K562 (cell line): ENCODE measurements at regions not wholly inside any gene's neighbourhood (a gene's known extent, or its start where the extent isn't known, plus 50 kb on each side); places are given as distances from the start of the nearest gene placed in this dataset.

Experiments
- ATF7 ChIP-seq: fragments of 450-650 bp; IDR thresholded peaks from 2 replicates; pipeline ENCODE4 v1.7.1; 2014; ENCODE audit warnings: mild to moderate bottlenecking, moderate library complexity
- CBX2 ChIP-seq: fragments of 200-600 bp; sonication (generic); IDR thresholded peaks from one replicate; pipeline ENCODE4 v1.6.1; 2012; ENCODE audit warnings: mild to moderate bottlenecking, low read length, inconsistent platforms; ENCODE audit not compliant: insufficient read depth, poor library complexity, severe bottlenecking
- E2F3 ChIP-seq: fragments of 250-450 bp; sonication (Bioruptor Pico); IDR thresholded peaks from 2 replicates; pipeline ENCODE4 v1.4.0; 2020; ENCODE audit warnings: mild to moderate bottlenecking
- KAT2B ChIP-seq: IDR thresholded peaks from one replicate; pipeline ENCODE4 v1.6.1; 2012; ENCODE audit warnings: low read depth, mild to moderate bottlenecking, control low read depth, inconsistent platforms, low read length, moderate library complexity
- MLX ChIP-seq, 2 experiments: fragments of 450-650 bp in 1 of 2; sonication (generic) in 1 of 2; formaldehyde crosslinking; conservative IDR thresholded peaks; 2 replicates each; pipeline versions ENCODE4 v1.4.0 to v1.8.1; 2020 to 2022; ENCODE audit warnings: mild to moderate bottlenecking in 1 of 2, missing genetic modification reagents in 1 of 2
- OTX1 ChIP-seq: fragments of 450-650 bp; formaldehyde crosslinking; IDR thresholded peaks from 2 replicates; pipeline ENCODE4 v1.4.0; 2022; ENCODE audit warnings: mild to moderate bottlenecking
- RFX5 ChIP-seq: IDR thresholded peaks from 2 replicates; pipeline ENCODE4 v1.6.1; 2011; ENCODE audit warnings: low read depth, mild to moderate bottlenecking, improper control_type of control experiment, low read length
- SETDB1 ChIP-seq: IDR thresholded peaks from one replicate; pipeline ENCODE4 v1.6.1; 2012; ENCODE audit warnings: low read length, control low read depth, inconsistent platforms
- SIN3A ChIP-seq, 2 experiments: fragments of 150-350 bp in 1 of 2; IDR thresholded peaks; 2 replicates each; pipeline ENCODE4 v1.6.1; 2011 to 2016; ENCODE audit warnings: borderline replicate concordance in 2 of 2, low read depth in 2 of 2, low read length in 2 of 2, mild to moderate bottlenecking in 2 of 2, moderate library complexity in 2 of 2; ENCODE audit not compliant: control insufficient read depth in 1 of 2
- ZFP36 ChIP-seq: fragments of 150-350 bp; IDR thresholded peaks from 2 replicates; pipeline ENCODE4 v1.6.1; 2018; ENCODE audit warnings: low read length, low read depth; ENCODE audit not compliant: partially characterized antibody
- ZNF77 ChIP-seq: fragments of 250-450 bp; sonication (Bioruptor Pico); IDR thresholded peaks from 2 replicates; pipeline ENCODE4 v1.5.0; 2020
- TF ChIP-seq, protein P1 (sequence below): fragments of 450-650 bp; IDR thresholded peaks from 2 replicates; pipeline ENCODE4 v1.6.1; 2017; ENCODE audit warnings: mild to moderate bottlenecking, moderate library complexity

- TF ChIP-seq RFX5 (no peak), SIN3A (IDR thresholded peaks at IDR 0.05; ENCODE audit: borderline replicate concordance in 2 of 2, control insufficient read depth in 1 of 2, low read depth in 2 of 2, low read length in 2 of 2) (no peak), E2F3 (CRISPR knock-in tag) (no peak), ATF7 (no peak), MLX (CRISPR knock-in tag; conservative IDR thresholded peaks at IDR 0.05) (no peak), ZNF77 (CRISPR knock-in tag) (no peak), KAT2B (no peak), ZFP36 (no peak), OTX1 (CRISPR knock-in tag) (no peak), SETDB1 (no peak), CBX2 (no peak)
- TF ChIP-seq, protein P1, sequence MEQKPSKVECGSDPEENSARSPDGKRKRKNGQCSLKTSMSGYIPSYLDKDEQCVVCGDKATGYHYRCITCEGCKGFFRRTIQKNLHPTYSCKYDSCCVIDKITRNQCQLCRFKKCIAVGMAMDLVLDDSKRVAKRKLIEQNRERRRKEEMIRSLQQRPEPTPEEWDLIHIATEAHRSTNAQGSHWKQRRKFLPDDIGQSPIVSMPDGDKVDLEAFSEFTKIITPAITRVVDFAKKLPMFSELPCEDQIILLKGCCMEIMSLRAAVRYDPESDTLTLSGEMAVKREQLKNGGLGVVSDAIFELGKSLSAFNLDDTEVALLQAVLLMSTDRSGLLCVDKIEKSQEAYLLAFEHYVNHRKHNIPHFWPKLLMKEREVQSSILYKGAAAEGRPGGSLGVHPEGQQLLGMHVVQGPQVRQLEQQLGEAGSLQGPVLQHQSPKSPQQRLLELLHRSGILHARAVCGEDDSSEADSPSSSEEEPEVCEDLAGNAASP, result no peak
These were observed 204.2 kb upstream of the PLXNA2 start for GRCh38 chr1:208448425-208448824.
